Prostate gland (tissue), 2 donors: ENCODE measurements at regions not wholly inside any gene's neighbourhood (a gene's known extent, or its start where the extent isn't known, plus 50 kb on each side); places are given as distances from the start of the nearest gene placed in this dataset.

ENCODE experiments used
- DNase-seq: peaks from one replicate; pipeline ENCODE4 v3.0.0-alpha.2; 2019; ENCODE audit warnings: low spot score
- H3K27ac ChIP-seq, 2 donors: fragments of 200-600 bp; sonication (generic); 2 replicates each; pipeline ENCODE4 v1.5.1; 2017 to 2019
- H3K27me3 ChIP-seq: fragments of 200-600 bp; sonication (generic); replicated peaks from 2 replicates; pipeline ENCODE4 v1.5.1; 2019; ENCODE audit not compliant: insufficient read depth
- H3K36me3 ChIP-seq, 2 donors: fragments of 200-600 bp; sonication (generic); 1 replicate in 1 of 2; 2 replicates in 1 of 2; pipeline versions ENCODE4 v1.5.1 to v1.8.1; 2017 to 2019
- H3K4me1 ChIP-seq: fragments of 200-600 bp; sonication (generic); replicated peaks from 2 replicates; pipeline ENCODE4 v1.5.1; 2019
- H3K4me3 ChIP-seq, 2 donors: fragments of 200-600 bp; sonication (generic); 2 replicates each; pipeline ENCODE4 v1.5.1; 2017 to 2019
- H3K9me3 ChIP-seq: fragments of 200-600 bp; sonication (generic); 2 replicates; pipeline ENCODE4 v1.5.1; 2017
- CTCF ChIP-seq, 4 experiments: fragments of 200-600 bp in 2 of 4; fragments of 450-650 bp in 2 of 4; sonication (generic) in 2 of 4; IDR thresholded peaks; 1 replicate in 3 of 4; 2 replicates in 1 of 4; pipeline ENCODE4 v1.5.1; 2016 to 2019; ENCODE audit warnings: antibody characterized with exemption in 4 of 4, mild to moderate bottlenecking in 2 of 4, moderate library complexity in 2 of 4
- POLR2A ChIP-seq: fragments of 450-650 bp; IDR thresholded peaks from one replicate; pipeline ENCODE4 v1.6.1; 2016; ENCODE audit warnings: antibody characterized with exemption, mild to moderate bottlenecking
- POLR2AphosphoS5 ChIP-seq: sonication (generic); formaldehyde crosslinking; IDR thresholded peaks from one replicate; pipeline ENCODE4 v1.6.1; 2017; ENCODE audit warnings: antibody characterized with exemption
- WGBS: methylation state at CpG from one replicate; pipeline ENCODE4 v1.1.5; 2018; 5-methylcytosine and 5-hydroxymethylcytosine counted together
- intact Hi-C: fragments of 100-400 bp; cut with DNase I; formaldehyde crosslinking; loops from one replicate; pipeline ENCODE4 v1.14.2; 2022

DNA sequence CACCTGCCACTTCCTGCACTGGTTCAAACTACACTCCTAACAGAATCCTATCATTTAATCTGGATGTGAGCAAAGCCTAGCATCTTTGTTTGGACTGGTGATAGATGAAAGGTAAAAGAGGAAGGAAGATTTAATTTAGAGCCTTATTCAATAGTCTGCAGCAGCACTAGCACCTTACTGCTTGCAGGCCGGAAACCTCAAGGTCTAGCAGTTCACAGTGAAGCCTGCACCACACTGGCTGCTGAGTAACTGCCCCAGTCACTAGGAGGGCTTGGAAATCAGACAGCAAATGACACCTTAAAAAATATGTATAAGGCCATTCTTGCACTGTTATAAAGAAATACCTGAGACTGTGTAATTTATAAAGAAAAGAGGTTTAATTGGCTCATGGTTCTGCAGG, 358.0 kb downstream of the DAD1 start:
- H3K27me3 ChIP-seq, result no peaks in the 10 kb centered on the region
- no peaks in the 10 kb centered on the region for H3K9me3 ChIP-seq
- WGBS, result 88% methylated on average over 1 of the region's 1 CpG
- intact Hi-C loops, result no loop called here
- H3K4me3 ChIP-seq, result no peak overlapping the region
- no peaks in the 10 kb centered on the region for H3K36me3 ChIP-seq
- no peaks in the 10 kb centered on the region for H3K4me1 ChIP-seq
- no peak for DNase-seq
- no peak overlapping the region for H3K27ac ChIP-seq
- no peak for TF ChIP-seq POLR2A
- no peak for TF ChIP-seq POLR2AphosphoS5
- TF ChIP-seq CTCF (IDR thresholded peaks at IDR 0.05), result no peak

- no peak for DNase-seq
- WGBS, result 92% methylated on average over 2 of the region's 2 CpGs
- TF ChIP-seq POLR2AphosphoS5, result no peak
- no peak for TF ChIP-seq CTCF (IDR thresholded peaks at IDR 0.05)
- TF ChIP-seq POLR2A, result no peak
Observed at GRCh38 chr14:22230517-22230916, 358.5 kb downstream of the DAD1 start.

DNA sequence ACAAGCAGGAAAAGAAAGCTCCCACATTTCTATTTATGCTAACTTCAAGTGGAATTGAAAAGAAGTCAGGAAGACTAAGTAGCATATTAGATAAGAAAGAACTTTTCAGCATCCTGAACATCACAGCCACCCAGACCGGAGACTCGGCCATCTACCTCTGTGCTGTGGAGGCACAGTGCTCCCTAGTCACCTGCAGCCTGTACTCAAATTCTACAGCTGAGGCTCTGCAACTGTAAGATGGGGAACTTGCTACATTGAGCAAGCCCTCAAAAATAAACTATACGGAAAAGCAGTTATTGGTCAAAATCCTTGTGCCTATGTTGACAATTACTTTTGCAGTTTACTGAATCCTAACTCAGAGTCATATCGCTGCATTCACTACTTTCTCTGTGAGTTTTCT, 361.9 kb downstream of the DAD1 start:
- TF ChIP-seq POLR2A (no peak), POLR2AphosphoS5 (no peak), CTCF (IDR thresholded peaks at IDR 0.05) (no peak)
- no peak for DNase-seq

More at GRCh38 chr14:22230517-22230916, 358.5 kb downstream of the DAD1 start:
- H3K4me3 ChIP-seq, result no peak overlapping the region
- no peaks in the 10 kb centered on the region for H3K27me3 ChIP-seq
- intact Hi-C loops, result no loop called here
- H3K9me3 ChIP-seq, result no peaks in the 10 kb centered on the region
- H3K36me3 ChIP-seq, result no peaks in the 10 kb centered on the region
- no peaks in the 10 kb centered on the region for H3K4me1 ChIP-seq
- no peak overlapping the region for H3K27ac ChIP-seq

GRCh38 chr14:22226381-22226780, 362.6 kb downstream of the DAD1 start:
- Histone ChIP-seq H3K27ac (no peak overlapping the region), H3K4me3 (no peak overlapping the region), H3K4me1 (no peaks in the 10 kb centered on the region), H3K27me3 (no peaks in the 10 kb centered on the region), H3K36me3 (no peaks in the 10 kb centered on the region), H3K9me3 (no peaks in the 10 kb centered on the region)
- intact Hi-C loops, result loop anchor here (10.0 kb wide), 1 partner anchor 98 kb away; no protein-coding TSS in a partner anchor
- TF ChIP-seq CTCF (IDR thresholded peaks at IDR 0.05), result no peak
- TF ChIP-seq POLR2A, result no peak
- no peak for TF ChIP-seq POLR2AphosphoS5
- no peak for DNase-seq
- WGBS, result 85% methylated on average over 8 of the region's 8 CpGs

More for the DNA sequence above, 361.9 kb downstream of the DAD1 start:
- 94% methylated on average over 4 of the region's 4 CpGs for WGBS
- Histone ChIP-seq H3K27ac (no peak overlapping the region), H3K4me1 (no peaks in the 10 kb centered on the region), H3K27me3 (no peaks in the 10 kb centered on the region), H3K4me3 (no peak overlapping the region), H3K36me3 (no peaks in the 10 kb centered on the region), H3K9me3 (no peaks in the 10 kb centered on the region)
- intact Hi-C loops, result loop anchor here (10.0 kb wide), 1 partner anchor 98 kb away; no protein-coding TSS in a partner anchor

GRCh38 chr14:22225516-22226140, 363.4 kb downstream of the DAD1 start:
- intact Hi-C loops, result loop anchor here (10.0 kb wide), 1 partner anchor 99 kb away; no protein-coding TSS in a partner anchor
- Histone ChIP-seq H3K4me3 (no peak overlapping the region), H3K4me1 (no peaks in the 10 kb centered on the region), H3K27me3 (no peaks in the 10 kb centered on the region), H3K36me3 (no peaks in the 10 kb centered on the region), H3K27ac (no peak overlapping the region), H3K9me3 (no peaks in the 10 kb centered on the region)
- DNase-seq, result no peak
- WGBS, result 49% methylated on average over 4 of the region's 4 CpGs
- TF ChIP-seq CTCF (IDR thresholded peaks at IDR 0.05) (no peak), POLR2A (no peak), POLR2AphosphoS5 (no peak)
